ENCODE measurements at regions not wholly inside any gene's neighbourhood (a gene's known extent, or its start where the extent isn't known, plus 50 kb on each side); places are given as distances from the start of the nearest gene placed in this dataset.

- no peak for DNase-seq
Measured at GRCh38 chr18:78771496-78772359, 207.9 kb upstream of the SALL3 start.

GRCh38 chr18:78772360-78773302 is 207.0 kb upstream of the SALL3 start:
- DNase-seq, result no peak

GRCh38 chr18:78773303-78773755 is 206.3 kb upstream of the SALL3 start:
- DNase-seq, result no peak

- DNase-seq, result no peak
Measured at GRCh38 chr18:78773819-78774218, 205.8 kb upstream of the SALL3 start.

- no peak for DNase-seq
Measured at GRCh38 chr18:78774741-78775141, 204.9 kb upstream of the SALL3 start.

GRCh38 chr18:78776151-78776550 is 203.5 kb upstream of the SALL3 start:
- no peak for DNase-seq

- no peak for DNase-seq
Measured at GRCh38 chr18:78776706-78777285, 202.8 kb upstream of the SALL3 start.

GRCh38 chr18:78777992-78778391 is 201.6 kb upstream of the SALL3 start:
- DNase-seq, result no peak

- no peak for DNase-seq
Measured at GRCh38 chr18:78778651-78779050, 201.0 kb upstream of the SALL3 start.

GRCh38 chr18:78779996-78780718 is 199.5 kb upstream of the SALL3 start:
- DNase-seq, result no peak

- peak; percentile 46 for DNase-seq
Measured at GRCh38 chr18:78780719-78781600, 198.7 kb upstream of the SALL3 start.

GRCh38 chr18:78781601-78781960 is 198.0 kb upstream of the SALL3 start:
- no peak for DNase-seq

GRCh38 chr18:78782951-78783563 is 196.6 kb upstream of the SALL3 start:
- no peak for DNase-seq

GRCh38 chr18:78783564-78783960 is 196.1 kb upstream of the SALL3 start:
- DNase-seq, result no peak

GRCh38 chr18:78784861-78785260 is 194.8 kb upstream of the SALL3 start:
- DNase-seq, result no peak

GRCh38 chr18:78785706-78786105 is 193.9 kb upstream of the SALL3 start:
- no peak for DNase-seq

- no peak for DNase-seq
Measured at GRCh38 chr18:78786776-78787175, 192.8 kb upstream of the SALL3 start.

- no peak for DNase-seq
Measured at GRCh38 chr18:78787751-78788150, 191.9 kb upstream of the SALL3 start.

- no peak for DNase-seq
Measured at GRCh38 chr18:78788161-78788560, 191.5 kb upstream of the SALL3 start.

GRCh38 chr18:78789850-78790249 is 189.8 kb upstream of the SALL3 start:
- DNase-seq, result no peak

- no peak for DNase-seq
Measured at GRCh38 chr18:78790511-78790910, 189.1 kb upstream of the SALL3 start.
